ENCODE measurements at regions not wholly inside any gene's neighbourhood (a gene's known extent, or its start where the extent isn't known, plus 50 kb on each side); places are given as distances from the start of the nearest gene placed in this dataset.

GRCh38 chr6:168990019-168990751 lies 263.5 kb downstream of the THBS2 start:
- TF ChIP-seq, protein P1, sequence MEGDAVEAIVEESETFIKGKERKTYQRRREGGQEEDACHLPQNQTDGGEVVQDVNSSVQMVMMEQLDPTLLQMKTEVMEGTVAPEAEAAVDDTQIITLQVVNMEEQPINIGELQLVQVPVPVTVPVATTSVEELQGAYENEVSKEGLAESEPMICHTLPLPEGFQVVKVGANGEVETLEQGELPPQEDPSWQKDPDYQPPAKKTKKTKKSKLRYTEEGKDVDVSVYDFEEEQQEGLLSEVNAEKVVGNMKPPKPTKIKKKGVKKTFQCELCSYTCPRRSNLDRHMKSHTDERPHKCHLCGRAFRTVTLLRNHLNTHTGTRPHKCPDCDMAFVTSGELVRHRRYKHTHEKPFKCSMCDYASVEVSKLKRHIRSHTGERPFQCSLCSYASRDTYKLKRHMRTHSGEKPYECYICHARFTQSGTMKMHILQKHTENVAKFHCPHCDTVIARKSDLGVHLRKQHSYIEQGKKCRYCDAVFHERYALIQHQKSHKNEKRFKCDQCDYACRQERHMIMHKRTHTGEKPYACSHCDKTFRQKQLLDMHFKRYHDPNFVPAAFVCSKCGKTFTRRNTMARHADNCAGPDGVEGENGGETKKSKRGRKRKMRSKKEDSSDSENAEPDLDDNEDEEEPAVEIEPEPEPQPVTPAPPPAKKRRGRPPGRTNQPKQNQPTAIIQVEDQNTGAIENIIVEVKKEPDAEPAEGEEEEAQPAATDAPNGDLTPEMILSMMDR (conservative IDR thresholded peaks at IDR 0.05): no peak
- no peak for TF ChIP-seq ZFX (IDR thresholded peaks at IDR 0.05)
- no peak overlapping the region for H3K27ac ChIP-seq

- no peak overlapping the region for H3K27ac ChIP-seq
- no peak for TF ChIP-seq ZFX (IDR thresholded peaks at IDR 0.05)
- TF ChIP-seq, protein P1 (conservative IDR thresholded peaks at IDR 0.05): no peak
Measured at GRCh38 chr6:168989421-168989820, 264.2 kb downstream of the THBS2 start.

DNA sequence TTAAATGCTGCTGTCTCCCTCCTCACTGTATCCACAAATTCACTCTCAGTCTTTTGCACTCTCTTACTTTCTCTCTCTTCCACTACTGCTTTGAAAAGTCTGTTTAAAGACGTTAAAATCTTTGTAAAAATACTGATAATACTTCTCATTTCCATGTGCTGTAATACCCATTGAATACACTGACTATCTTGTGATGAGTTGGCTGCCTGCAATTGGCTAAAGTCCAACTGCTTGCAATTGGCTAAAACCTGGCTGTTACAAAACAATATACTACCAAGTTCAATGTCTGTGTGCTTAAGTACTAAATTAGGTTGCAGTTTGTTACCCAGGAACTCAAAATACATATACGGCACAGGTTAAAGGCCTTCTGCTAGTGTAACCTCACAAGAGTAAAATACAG lies 264.8 kb downstream of the THBS2 start:
- no peak overlapping the region for H3K27ac ChIP-seq
- TF ChIP-seq ZFX (IDR thresholded peaks at IDR 0.05): no peak
- TF ChIP-seq, protein P1 (conservative IDR thresholded peaks at IDR 0.05): no peak

- TF ChIP-seq ZFX (IDR thresholded peaks at IDR 0.05): no peak
- TF ChIP-seq, protein P1 (conservative IDR thresholded peaks at IDR 0.05): no peak
- H3K27ac ChIP-seq: no peak overlapping the region
Measured at GRCh38 chr6:168988280-168988679, 265.4 kb downstream of the THBS2 start.

DNA sequence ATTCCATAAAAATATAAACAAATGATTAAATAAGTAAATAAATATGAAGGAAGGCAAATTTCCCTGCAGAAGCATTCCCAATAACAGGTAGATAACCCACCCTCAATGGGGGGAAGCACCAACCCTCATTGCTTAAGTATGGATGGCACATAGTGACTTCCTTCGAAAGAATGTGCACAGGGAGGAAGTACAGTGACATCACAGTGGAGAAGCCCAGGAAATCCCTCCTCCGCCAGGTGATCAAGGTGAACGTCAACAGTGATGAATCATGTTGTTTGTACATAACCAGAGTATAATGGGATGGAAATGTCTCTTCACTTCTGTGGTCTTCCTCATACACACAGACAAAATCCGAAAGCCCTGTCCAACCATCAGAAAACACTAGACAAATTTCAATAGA lies 267.9 kb downstream of the THBS2 start:
- H3K27ac ChIP-seq: no peak overlapping the region
- TF ChIP-seq, protein P1 (conservative IDR thresholded peaks at IDR 0.05): no peak

- no peak for TF ChIP-seq ZFX (IDR thresholded peaks at IDR 0.05)
- TF ChIP-seq, protein P1 (conservative IDR thresholded peaks at IDR 0.05): no peak
- H3K27ac ChIP-seq: no peak overlapping the region
Measured at GRCh38 chr6:168983925-168984324, 269.7 kb downstream of the THBS2 start.

DNA sequence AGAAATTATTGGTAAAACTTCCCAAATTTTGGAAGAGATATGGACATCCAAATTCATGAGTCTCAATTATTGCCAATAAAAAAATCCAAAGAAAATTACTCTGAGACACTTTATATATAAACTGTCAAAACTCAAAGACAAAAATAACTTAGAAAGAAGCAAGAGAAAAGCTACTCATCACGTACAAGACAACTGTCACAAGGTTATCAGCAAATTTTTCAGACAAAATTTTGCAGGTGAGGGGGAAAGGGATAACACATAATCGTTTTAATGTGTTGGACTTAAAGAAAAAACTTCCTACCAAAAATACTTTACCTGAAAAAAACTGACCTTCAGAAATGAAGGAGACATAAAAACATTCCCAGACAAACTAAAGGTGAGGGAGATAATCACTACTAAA lies 272.5 kb downstream of the THBS2 start:
- TF ChIP-seq, protein P1 (conservative IDR thresholded peaks at IDR 0.05): no peak
- no peak for TF ChIP-seq ZFX (IDR thresholded peaks at IDR 0.05)
- H3K27ac ChIP-seq: no peak overlapping the region
